ENCODE measurements at regions not wholly inside any gene's neighbourhood (a gene's known extent, or its start where the extent isn't known, plus 50 kb on each side); places are given as distances from the start of the nearest gene placed in this dataset.

DNA sequence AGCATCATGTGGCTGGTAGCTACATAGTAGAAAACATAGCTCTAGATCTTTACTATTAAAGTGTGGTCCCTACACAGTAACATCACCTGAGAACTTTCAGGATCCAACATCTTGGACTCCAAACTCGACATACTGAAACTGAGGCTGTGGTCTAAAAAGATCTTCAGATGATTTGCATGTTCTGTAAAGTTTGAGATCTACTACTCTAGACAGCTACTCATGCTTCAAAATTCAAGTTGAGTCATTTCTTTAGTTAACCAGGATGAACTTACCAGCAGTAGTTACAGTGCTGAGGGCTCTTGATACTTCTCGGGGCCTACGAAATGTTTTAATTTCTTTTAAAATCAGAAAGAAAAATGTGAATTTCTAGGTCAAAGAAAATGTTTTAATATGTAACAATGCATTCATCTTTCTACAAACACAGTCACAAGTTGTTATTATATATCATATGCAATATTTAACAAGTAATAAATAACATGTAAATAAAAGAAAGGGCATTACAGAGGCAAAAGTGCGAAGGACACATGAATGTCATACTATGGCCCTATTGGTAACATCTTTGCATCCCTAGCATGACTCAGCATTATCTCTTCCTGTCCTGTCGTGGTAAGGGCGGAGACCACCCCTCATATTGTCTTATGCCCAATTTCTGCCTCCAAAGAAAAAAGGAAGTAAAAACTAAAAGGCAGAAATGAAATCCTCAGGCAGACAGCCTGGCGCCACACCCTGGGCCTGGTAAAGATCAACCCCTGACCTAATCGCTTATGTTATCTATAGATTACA lies 563.9 kb upstream of the TLE4 start:
- DNase-seq (ENCODE audit: low spot score in 2 of 2) = no peak
- 85 to 92% methylated on average over 8 of the region's 8 CpGs for WGBS, 2 donors
- TF ChIP-seq, protein P1, sequence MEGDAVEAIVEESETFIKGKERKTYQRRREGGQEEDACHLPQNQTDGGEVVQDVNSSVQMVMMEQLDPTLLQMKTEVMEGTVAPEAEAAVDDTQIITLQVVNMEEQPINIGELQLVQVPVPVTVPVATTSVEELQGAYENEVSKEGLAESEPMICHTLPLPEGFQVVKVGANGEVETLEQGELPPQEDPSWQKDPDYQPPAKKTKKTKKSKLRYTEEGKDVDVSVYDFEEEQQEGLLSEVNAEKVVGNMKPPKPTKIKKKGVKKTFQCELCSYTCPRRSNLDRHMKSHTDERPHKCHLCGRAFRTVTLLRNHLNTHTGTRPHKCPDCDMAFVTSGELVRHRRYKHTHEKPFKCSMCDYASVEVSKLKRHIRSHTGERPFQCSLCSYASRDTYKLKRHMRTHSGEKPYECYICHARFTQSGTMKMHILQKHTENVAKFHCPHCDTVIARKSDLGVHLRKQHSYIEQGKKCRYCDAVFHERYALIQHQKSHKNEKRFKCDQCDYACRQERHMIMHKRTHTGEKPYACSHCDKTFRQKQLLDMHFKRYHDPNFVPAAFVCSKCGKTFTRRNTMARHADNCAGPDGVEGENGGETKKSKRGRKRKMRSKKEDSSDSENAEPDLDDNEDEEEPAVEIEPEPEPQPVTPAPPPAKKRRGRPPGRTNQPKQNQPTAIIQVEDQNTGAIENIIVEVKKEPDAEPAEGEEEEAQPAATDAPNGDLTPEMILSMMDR (IDR thresholded peaks at IDR 0.05) = no peak
- no peak for TF ChIP-seq POLR2A (IDR thresholded peaks at IDR 0.05)

DNA sequence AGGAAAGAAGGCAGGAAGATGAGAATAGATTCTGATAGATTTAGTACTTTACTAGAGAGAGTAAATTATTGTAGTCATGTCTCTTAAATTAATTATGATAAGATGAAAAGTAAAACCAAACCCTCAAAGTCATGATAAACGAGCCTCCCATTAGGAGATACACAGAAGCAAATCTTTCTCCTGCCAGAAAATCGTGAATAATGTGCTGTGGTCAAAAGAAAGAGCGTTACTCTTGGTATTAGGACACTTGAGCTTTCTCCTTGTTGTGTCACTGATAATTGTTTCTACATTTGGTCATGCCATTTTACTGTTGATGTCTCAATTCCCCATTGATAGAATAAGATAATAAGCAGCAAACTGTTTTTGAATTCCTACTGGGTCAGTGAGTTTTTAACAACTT lies 562.8 kb upstream of the TLE4 start:
- intact Hi-C loops (cut with DNase I; ENCODE audit: low total_unique reads) = no loop called here
- WGBS, 2 donors = 63 to 66% methylated on average over 3 of the region's 3 CpGs
- no peak overlapping the region for H3K4me3 ChIP-seq (ENCODE audit: low read depth, poor library complexity, severe bottlenecking)
- TF ChIP-seq, protein P1 (IDR thresholded peaks at IDR 0.05) = no peak
- TF ChIP-seq POLR2A (IDR thresholded peaks at IDR 0.05) = no peak
- DNase-seq (ENCODE audit: low spot score in 2 of 2) = no peak

More for the DNA sequence above, 563.9 kb upstream of the TLE4 start:
- no peak overlapping the region for H3K4me3 ChIP-seq (ENCODE audit: low read depth, poor library complexity, severe bottlenecking)
- intact Hi-C loops (cut with DNase I; ENCODE audit: low total_unique reads) = no loop called here

DNA sequence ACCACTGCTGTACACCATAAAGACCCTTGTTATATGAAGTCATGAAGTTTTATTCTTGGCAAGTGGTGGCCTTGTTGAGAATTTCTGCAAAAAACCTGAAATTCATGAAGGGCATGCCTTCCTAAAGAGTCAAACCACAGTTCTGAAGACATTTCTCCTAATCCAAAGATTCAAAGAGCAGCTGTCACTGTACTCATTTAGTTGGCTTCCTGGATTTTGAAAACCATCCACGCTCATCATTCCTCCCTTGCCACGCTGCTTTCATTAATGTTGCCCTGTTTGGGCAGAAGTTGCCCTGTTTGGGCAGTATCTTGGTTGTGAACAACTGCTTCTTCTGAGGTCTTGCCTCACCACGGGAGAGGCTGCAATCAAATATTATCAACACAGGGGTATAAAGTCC lies 560.3 kb upstream of the TLE4 start:
- TF ChIP-seq POLR2A (IDR thresholded peaks at IDR 0.05) = no peak
- TF ChIP-seq, protein P1 (IDR thresholded peaks at IDR 0.05) = no peak
- DNase-seq (ENCODE audit: low spot score in 2 of 2) = no peak
- no peak overlapping the region for H3K4me3 ChIP-seq (ENCODE audit: low read depth, poor library complexity, severe bottlenecking)
- intact Hi-C loops (cut with DNase I; ENCODE audit: low total_unique reads) = no loop called here
- WGBS, 2 donors = 93 to 94% methylated on average over 3 of the region's 3 CpGs

DNA sequence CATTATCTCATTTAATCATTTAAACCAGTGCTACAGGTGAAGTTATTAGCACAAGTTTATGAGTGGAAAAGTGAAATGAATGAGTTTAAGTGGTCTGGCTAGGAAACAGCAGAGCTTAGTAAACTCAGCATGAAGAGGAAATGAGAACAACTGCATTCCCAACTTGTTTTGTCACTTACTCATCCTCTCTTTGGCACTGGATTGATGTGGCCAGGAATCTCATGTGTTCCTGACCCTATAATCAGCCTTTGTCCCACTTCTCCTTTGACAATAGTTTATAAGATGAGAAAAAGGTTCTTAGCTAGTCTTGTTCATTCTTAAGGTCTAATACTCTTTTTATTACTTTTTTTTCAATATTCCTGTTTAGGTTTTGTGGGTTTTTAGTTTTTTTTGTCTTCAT lies 559.2 kb upstream of the TLE4 start:
- no peak for TF ChIP-seq POLR2A (IDR thresholded peaks at IDR 0.05)
- TF ChIP-seq, protein P1 (IDR thresholded peaks at IDR 0.05) = no peak
- intact Hi-C loops (cut with DNase I; ENCODE audit: low total_unique reads) = no loop called here
- H3K4me3 ChIP-seq (ENCODE audit: low read depth, poor library complexity, severe bottlenecking) = no peak overlapping the region
- DNase-seq (ENCODE audit: low spot score in 2 of 2) = no peak

DNA sequence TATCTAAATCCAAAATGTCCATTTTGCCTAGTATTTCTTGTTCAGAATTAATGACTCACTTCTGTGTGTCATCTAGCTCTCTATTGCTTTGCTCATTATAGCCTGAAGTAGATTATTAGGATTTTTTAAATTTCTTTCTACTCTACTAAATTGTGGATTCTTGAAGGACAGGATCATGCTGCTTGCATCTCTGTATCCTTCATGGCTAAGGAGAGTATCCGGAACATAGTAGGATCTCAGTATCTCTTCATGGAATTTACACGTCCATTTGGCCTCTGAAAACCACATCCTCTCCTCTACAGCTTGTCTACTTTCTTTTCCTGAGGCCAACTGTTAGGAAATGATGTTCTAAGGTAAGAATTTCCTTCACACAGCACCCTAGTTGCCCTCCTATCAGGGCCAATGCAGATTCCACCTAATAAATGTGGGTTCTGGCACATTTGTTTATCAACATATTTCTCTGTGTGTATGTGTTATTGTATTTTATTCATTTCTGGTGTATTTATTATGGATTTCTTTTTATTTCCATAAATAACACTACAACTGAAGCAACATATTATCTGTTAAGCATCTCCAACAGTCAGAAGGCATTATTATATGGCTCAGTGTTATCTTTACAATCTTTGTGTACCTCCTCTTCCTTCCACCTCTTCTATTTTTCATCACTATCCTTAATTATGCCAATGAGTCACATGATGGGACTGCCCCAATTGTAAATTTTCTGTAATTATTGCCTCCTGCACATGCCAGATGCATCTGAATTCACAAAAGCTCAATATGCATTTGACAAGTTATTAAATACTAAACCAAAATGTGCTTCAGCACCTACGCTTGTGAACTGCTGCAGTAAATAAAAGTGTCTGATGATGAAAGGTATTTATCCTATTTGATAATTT lies 557.8 kb upstream of the TLE4 start:
- DNase-seq (ENCODE audit: low spot score in 2 of 2) = no peak
- TF ChIP-seq, protein P1 (IDR thresholded peaks at IDR 0.05) = no peak
- TF ChIP-seq POLR2A (IDR thresholded peaks at IDR 0.05) = no peak
- intact Hi-C loops (cut with DNase I; ENCODE audit: low total_unique reads) = no loop called here
- 61 to 84% methylated on average over 3 of the region's 3 CpGs for WGBS, 2 donors
- no peak overlapping the region for H3K4me3 ChIP-seq (ENCODE audit: low read depth, poor library complexity, severe bottlenecking)
